Stomach (tissue), 4 donors: ENCODE measurements at regions not wholly inside any gene's neighbourhood (a gene's known extent, or its start where the extent isn't known, plus 50 kb on each side); places are given as distances from the start of the nearest gene placed in this dataset.

Experiments used
- CTCF ChIP-seq, 7 experiments: fragments of 450-650 bp in 4 of 7; fragments of 200-600 bp in 3 of 7; sonication (generic) in 3 of 7; IDR thresholded peaks; one replicate each; pipeline ENCODE4 v1.5.1; 2016 to 2019; ENCODE audit warnings: antibody characterized with exemption in 7 of 7, control low read depth in 2 of 7, mild to moderate bottlenecking in 1 of 7
- EP300 ChIP-seq: sonication (generic); formaldehyde crosslinking; IDR thresholded peaks from one replicate; pipeline ENCODE4 v1.6.1; 2017; ENCODE audit warnings: antibody characterized with exemption
- POLR2A ChIP-seq, 4 donors: fragments of 450-650 bp; IDR thresholded peaks; one replicate each; pipeline ENCODE4 v1.6.1; 2016; ENCODE audit warnings: antibody characterized with exemption in 4 of 4, control low read depth in 2 of 4, mild to moderate bottlenecking in 1 of 4, moderate library complexity in 1 of 4

GRCh38 chr4:53705151-53705764 is 114.0 kb upstream of the LNX1 start:
- TF ChIP-seq POLR2A (IDR thresholded peaks at IDR 0.05) (no peak), CTCF (IDR thresholded peaks at IDR 0.05) (no peak), EP300 (no peak)
